ENCODE measurements at regions not wholly inside any gene's neighbourhood (a gene's known extent, or its start where the extent isn't known, plus 50 kb on each side); places are given as distances from the start of the nearest gene placed in this dataset.

- no peak for TF ChIP-seq CTCF (IDR thresholded peaks at IDR 0.05; ENCODE audit: low read depth, low read length)
- TF ChIP-seq EZH2phosphoT487 (IDR thresholded peaks at IDR 0.05; ENCODE audit: low read depth) = no peak
These were observed 67.9 kb upstream of the MARCHF10 start for GRCh38 chr17:62876063-62876462.
